Astrocyte of the spinal cord (primary cell): ENCODE measurements at regions not wholly inside any gene's neighbourhood (a gene's known extent, or its start where the extent isn't known, plus 50 kb on each side); places are given as distances from the start of the nearest gene placed in this dataset.

Experiments
- DNase-seq: peaks from one replicate; pipeline ENCODE4 v3.0.0; 2011; ENCODE audit warnings: low read depth, low spot score
- H3K4me3 ChIP-seq: 2 replicates; pipeline ENCODE4 v1.5.1; 2011; ENCODE audit warnings: low read depth, mild to moderate bottlenecking, low read length, moderate library complexity
- in situ Hi-C: cut with HindIII; loops from 2 replicates; pipeline ENCODE4 v1.10.0; 2017; ENCODE audit warnings: low sequenced_read_pairs
- TF ChIP-seq, protein P1 (sequence below): IDR thresholded peaks from 2 replicates; pipeline ENCODE4 v1.5.1; 2012; ENCODE audit warnings: low read depth, mild to moderate bottlenecking, low read length, inconsistent platforms

DNA sequence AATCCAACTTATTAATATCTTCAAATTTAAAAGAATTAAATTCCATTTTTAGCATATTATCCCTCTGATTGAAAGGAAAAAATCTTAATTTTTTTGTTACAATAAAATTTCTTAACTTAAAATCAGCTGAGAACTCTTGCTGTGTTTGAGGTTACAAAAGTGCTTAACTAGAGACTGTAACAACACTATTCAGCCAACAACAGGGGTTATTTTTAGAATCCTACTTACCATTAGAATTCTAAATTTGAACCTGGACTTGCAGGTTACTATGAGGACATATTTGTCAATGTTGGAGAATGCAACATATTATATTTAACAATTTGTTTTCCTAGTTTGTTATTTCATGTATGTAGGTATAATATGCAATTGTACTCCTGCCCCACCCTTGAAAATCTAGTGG lies 238.1 kb upstream of the CXXC4 start:
- in situ Hi-C loops: no loop called here
- H3K4me3 ChIP-seq: no peak overlapping the region
- DNase-seq: no peak
- TF ChIP-seq, protein P1, sequence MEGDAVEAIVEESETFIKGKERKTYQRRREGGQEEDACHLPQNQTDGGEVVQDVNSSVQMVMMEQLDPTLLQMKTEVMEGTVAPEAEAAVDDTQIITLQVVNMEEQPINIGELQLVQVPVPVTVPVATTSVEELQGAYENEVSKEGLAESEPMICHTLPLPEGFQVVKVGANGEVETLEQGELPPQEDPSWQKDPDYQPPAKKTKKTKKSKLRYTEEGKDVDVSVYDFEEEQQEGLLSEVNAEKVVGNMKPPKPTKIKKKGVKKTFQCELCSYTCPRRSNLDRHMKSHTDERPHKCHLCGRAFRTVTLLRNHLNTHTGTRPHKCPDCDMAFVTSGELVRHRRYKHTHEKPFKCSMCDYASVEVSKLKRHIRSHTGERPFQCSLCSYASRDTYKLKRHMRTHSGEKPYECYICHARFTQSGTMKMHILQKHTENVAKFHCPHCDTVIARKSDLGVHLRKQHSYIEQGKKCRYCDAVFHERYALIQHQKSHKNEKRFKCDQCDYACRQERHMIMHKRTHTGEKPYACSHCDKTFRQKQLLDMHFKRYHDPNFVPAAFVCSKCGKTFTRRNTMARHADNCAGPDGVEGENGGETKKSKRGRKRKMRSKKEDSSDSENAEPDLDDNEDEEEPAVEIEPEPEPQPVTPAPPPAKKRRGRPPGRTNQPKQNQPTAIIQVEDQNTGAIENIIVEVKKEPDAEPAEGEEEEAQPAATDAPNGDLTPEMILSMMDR: no peak

DNA sequence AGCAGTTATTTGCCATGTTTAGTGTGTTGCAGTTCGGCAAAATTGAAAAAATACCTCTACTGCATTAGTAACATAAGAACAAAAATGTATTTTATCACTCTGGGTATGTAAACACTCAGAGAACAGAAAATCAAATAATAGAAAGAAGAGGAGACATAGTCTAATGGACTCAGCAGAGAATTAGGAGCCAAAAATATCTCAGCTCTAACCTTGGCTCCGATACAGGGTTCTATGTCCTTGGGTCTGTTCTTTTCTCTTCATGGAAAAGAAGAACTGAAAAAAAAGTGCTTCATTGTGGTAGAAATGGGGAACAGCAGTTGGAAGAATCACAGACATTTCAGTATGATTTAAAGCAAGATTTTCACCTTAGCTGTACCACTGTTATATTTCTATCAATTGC lies 240.5 kb upstream of the CXXC4 start:
- no peak for DNase-seq
- in situ Hi-C loops: no loop called here
- TF ChIP-seq, protein P1: no peak
- H3K4me3 ChIP-seq: no peak overlapping the region

DNA sequence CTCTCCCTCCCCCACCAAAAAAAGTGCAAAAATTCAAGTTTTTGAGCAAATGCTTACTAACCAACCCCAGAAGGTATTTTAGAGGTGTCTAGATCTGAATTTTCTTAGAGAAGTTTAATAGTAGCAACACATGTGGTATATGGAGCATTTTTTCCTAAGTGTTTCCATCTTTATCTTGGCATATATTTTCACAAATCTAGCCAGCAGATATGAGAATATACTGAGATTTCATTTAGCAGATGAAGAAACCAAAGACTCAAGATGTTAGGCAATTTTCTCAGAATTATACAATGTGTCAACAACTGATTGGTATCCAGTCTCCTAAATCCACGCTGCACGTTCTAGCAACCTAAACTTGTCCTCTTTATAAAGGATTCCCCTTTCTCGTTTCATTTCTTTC lies 245.5 kb upstream of the CXXC4 start:
- no peak for DNase-seq
- no peak overlapping the region for H3K4me3 ChIP-seq
- in situ Hi-C loops: no loop called here
- TF ChIP-seq, protein P1: no peak

DNA sequence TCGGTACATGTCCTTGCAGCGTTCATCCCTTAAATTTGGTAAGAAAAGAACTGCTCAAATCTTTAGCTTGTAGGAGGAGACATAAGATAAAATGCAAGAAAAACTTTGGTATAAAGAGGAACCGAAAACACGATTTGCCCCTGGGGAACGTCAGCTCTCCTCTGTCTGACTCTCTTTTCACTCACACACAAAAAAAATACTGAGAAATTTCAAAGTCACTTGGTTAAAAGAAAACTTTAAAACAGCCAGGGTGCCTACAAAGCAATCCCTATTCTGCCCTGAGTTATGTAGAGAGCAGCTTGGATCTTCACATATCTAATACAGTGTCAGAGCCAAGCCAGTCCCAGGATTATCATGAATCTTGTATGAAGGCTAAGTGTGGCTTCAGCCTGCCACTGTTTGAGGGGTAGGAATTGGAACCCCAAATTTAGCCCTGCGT lies 248.5 kb upstream of the CXXC4 start:
- in situ Hi-C loops: no loop called here

DNA sequence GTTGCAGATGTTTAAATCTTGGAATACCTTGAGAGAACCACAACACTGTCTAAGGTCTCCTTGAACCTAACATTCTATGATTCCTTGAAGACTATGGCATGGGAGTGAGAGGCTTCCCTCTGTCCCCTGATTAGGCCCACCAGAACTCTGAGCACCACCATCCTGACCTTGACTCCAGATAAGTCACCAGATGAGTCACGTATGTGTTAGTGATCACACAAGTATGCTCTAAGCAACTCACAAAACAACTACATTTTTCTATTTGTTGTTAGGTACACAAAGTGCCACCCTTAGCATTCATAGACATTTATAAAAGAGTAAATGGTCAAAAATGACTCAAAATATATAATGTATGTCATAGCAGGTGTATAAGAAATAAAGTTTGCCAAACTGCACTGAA lies 252.9 kb upstream of the CXXC4 start:
- TF ChIP-seq, protein P1: no peak
- H3K4me3 ChIP-seq: no peak overlapping the region
- DNase-seq: no peak
- in situ Hi-C loops: no loop called here

More for the DNA sequence above, 248.5 kb upstream of the CXXC4 start:
- DNase-seq: no peak
- no peak overlapping the region for H3K4me3 ChIP-seq
- TF ChIP-seq, protein P1: no peak

DNA sequence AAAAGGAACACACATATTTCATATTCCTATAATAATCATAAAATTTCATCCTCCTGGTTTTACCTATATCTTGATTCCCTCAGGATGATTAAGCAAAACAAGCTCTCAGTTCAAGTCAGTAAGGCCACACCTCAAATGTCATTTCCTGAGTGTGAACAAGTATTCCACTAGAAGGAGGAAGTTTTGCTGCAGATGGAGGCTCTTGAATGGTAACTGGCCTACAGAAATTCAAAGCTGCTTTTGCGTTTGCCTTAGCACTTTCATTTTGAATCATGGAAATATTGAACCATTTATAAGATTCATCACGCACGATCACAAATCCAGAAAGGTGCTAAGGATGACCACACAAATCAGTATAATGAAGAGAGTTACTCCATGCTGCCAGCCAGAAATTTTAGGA lies 254.4 kb upstream of the CXXC4 start:
- in situ Hi-C loops: no loop called here
- TF ChIP-seq, protein P1: no peak
- DNase-seq: no peak
- H3K4me3 ChIP-seq: no peak overlapping the region

DNA sequence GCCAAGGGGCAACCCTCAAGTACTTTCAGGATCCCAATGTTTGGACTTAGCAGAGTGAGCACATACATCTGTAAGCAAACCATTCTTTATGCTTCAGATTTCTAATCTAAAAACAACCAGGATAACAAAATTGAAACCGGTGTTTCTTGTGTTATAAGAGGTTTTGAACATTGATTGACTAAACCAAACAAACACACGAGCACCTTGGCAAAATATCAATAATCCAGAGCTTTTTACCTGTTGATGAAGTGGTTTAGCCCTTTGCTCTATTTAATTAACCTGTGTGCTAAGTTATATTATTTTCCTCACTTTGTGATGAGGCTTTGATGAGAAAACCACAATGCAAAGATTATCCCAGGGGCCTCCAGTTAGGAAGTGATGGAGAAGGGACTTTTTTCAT lies 255.3 kb upstream of the CXXC4 start:
- in situ Hi-C loops: no loop called here
- TF ChIP-seq, protein P1: no peak
- DNase-seq: no peak

More for the DNA sequence above, 255.3 kb upstream of the CXXC4 start:
- H3K4me3 ChIP-seq: no peak overlapping the region
